GM12875 (cell line): ENCODE measurements at regions not wholly inside any gene's neighbourhood (a gene's known extent, or its start where the extent isn't known, plus 50 kb on each side); places are given as distances from the start of the nearest gene placed in this dataset.

Experiments
- H3K4me3 ChIP-seq: one replicate; pipeline ENCODE4 v1.5.1; 2011; ENCODE audit warnings: low read depth, low read length, control low read depth
- CTCF ChIP-seq: IDR thresholded peaks from 2 replicates; pipeline ENCODE4 v1.5.1; 2011; ENCODE audit warnings: low read depth, mild to moderate bottlenecking, control low read depth, inconsistent platforms, low read length, moderate library complexity, borderline replicate concordance; ENCODE audit not compliant: insufficient read depth

GRCh38 chr6:12221856-12222255 is 68.3 kb upstream of the EDN1 start:
- no peak overlapping the region for H3K4me3 ChIP-seq
- TF ChIP-seq CTCF, result no peak

- no peak overlapping the region for H3K4me3 ChIP-seq
- no peak for TF ChIP-seq CTCF
These were observed 67.5 kb upstream of the EDN1 start for GRCh38 chr6:12222405-12223366.

- no peak for TF ChIP-seq CTCF
- no peak overlapping the region for H3K4me3 ChIP-seq
These were observed 66.8 kb upstream of the EDN1 start for GRCh38 chr6:12223383-12223782.

GRCh38 chr6:12224251-12224650 is 65.9 kb upstream of the EDN1 start:
- TF ChIP-seq CTCF, result no peak
- H3K4me3 ChIP-seq, result no peak overlapping the region

- H3K4me3 ChIP-seq, result no peak overlapping the region
- no peak for TF ChIP-seq CTCF
These were observed 61.6 kb upstream of the EDN1 start for GRCh38 chr6:12228447-12229146.

- no peak for TF ChIP-seq CTCF
- H3K4me3 ChIP-seq, result no peak overlapping the region
These were observed 60.8 kb upstream of the EDN1 start for GRCh38 chr6:12229332-12229731.
